Upper lobe of right lung (tissue), 1 donor: ENCODE measurements at regions not wholly inside any gene's neighbourhood (a gene's known extent, or its start where the extent isn't known, plus 50 kb on each side); places are given as distances from the start of the nearest gene placed in this dataset.

Experiments used
- ATAC-seq: fragments of 200-7000 bp; cut with Tn5 transposase; one replicate; pipeline ENCODE4 v1.9.1; 2020; ENCODE audit warnings: mild to moderate bottlenecking, moderate library complexity
- DNase-seq: peaks from one replicate; pipeline ENCODE4 v3.0.0-alpha.2; 2020
- H3K27ac ChIP-seq: fragments of 200-600 bp; one replicate; pipeline ENCODE4 v1.8.0; 2022
- H3K27me3 ChIP-seq: fragments of 200-600 bp; one replicate; pipeline ENCODE4 v1.8.0; 2022; ENCODE audit warnings: mild to moderate bottlenecking
- H3K36me3 ChIP-seq: fragments of 200-600 bp; one replicate; pipeline ENCODE4 v1.8.0; 2022
- H3K4me1 ChIP-seq: fragments of 200-600 bp; one replicate; pipeline ENCODE4 v1.8.0; 2022
- H3K4me3 ChIP-seq: fragments of 200-600 bp; one replicate; pipeline ENCODE4 v1.8.0; 2022; ENCODE audit warnings: mild to moderate bottlenecking
- H3K9me3 ChIP-seq: fragments of 200-600 bp; one replicate; pipeline ENCODE4 v1.8.0; 2022
- CTCF ChIP-seq: fragments of 200-600 bp; IDR thresholded peaks from one replicate; pipeline ENCODE4 v1.8.0; 2022; ENCODE audit warnings: antibody characterized with exemption
- intact Hi-C: fragments of 100-400 bp; cut with DNase I; formaldehyde crosslinking; loops from one replicate; pipeline ENCODE4 v1.11.0; 2022
- donor health status: DM: no; HTN: yes; CAD: no; lungs with severe emphysema.

- no peak for TF ChIP-seq CTCF
- intact Hi-C loops, result no loop called here
- ATAC-seq, result no peak
- H3K4me1 ChIP-seq, result no peaks in the 10 kb centered on the region
- no peaks in the 10 kb centered on the region for H3K9me3 ChIP-seq
- H3K4me3 ChIP-seq, result no peak overlapping the region
- H3K36me3 ChIP-seq, result no peaks in the 10 kb centered on the region
- H3K27me3 ChIP-seq, result no peaks in the 10 kb centered on the region
- H3K27ac ChIP-seq, result no peak overlapping the region
- DNase-seq, result no peak
Observed at GRCh38 chr1:182280504-182280900, 111.1 kb downstream of the GLUL start.

- DNase-seq (no peak), ATAC-seq (no peak)
- H3K27ac ChIP-seq, result no peak overlapping the region
- no peaks in the 10 kb centered on the region for H3K9me3 ChIP-seq
- TF ChIP-seq CTCF, result no peak
- H3K27me3 ChIP-seq, result no peaks in the 10 kb centered on the region
- intact Hi-C loops, result no loop called here
- H3K36me3 ChIP-seq, result no peaks in the 10 kb centered on the region
- H3K4me3 ChIP-seq, result no peak overlapping the region
- H3K4me1 ChIP-seq, result no peaks in the 10 kb centered on the region
Observed at GRCh38 chr1:182279724-182280503, 111.7 kb downstream of the GLUL start.

- TF ChIP-seq CTCF, result no peak
- Histone ChIP-seq H3K9me3 (no peaks in the 10 kb centered on the region), H3K27ac (no peak overlapping the region), H3K4me1 (no peaks in the 10 kb centered on the region), H3K36me3 (no peaks in the 10 kb centered on the region), H3K4me3 (no peak overlapping the region), H3K27me3 (no peaks in the 10 kb centered on the region)
- intact Hi-C loops, result no loop called here
- no peak for DNase-seq
- ATAC-seq, result no peak
Observed at GRCh38 chr1:182279302-182279701, 112.3 kb downstream of the GLUL start.

- Histone ChIP-seq H3K9me3 (no peaks in the 10 kb centered on the region), H3K36me3 (no peaks in the 10 kb centered on the region), H3K4me1 (no peaks in the 10 kb centered on the region), H3K27me3 (no peaks in the 10 kb centered on the region), H3K27ac (no peak overlapping the region), H3K4me3 (no peak overlapping the region)
- DNase-seq (no peak), ATAC-seq (peak; percentile 77)
- intact Hi-C loops, result no loop called here
- TF ChIP-seq CTCF, result no peak
Observed at GRCh38 chr1:182278144-182279054, 113.2 kb downstream of the GLUL start.

GRCh38 chr1:182275271-182275670 is 116.3 kb downstream of the GLUL start:
- no peaks in the 10 kb centered on the region for H3K9me3 ChIP-seq
- DNase-seq, result no peak
- no peak overlapping the region for H3K4me3 ChIP-seq
- no peak for TF ChIP-seq CTCF
- intact Hi-C loops, result no loop called here
- H3K27ac ChIP-seq, result no peak overlapping the region
- H3K36me3 ChIP-seq, result no peaks in the 10 kb centered on the region
- H3K27me3 ChIP-seq, result no peaks in the 10 kb centered on the region
- ATAC-seq, result no peak
- H3K4me1 ChIP-seq, result no peaks in the 10 kb centered on the region
